ENCODE measurements at regions not wholly inside any gene's neighbourhood (a gene's known extent, or its start where the extent isn't known, plus 50 kb on each side); places are given as distances from the start of the nearest gene placed in this dataset.

DNA sequence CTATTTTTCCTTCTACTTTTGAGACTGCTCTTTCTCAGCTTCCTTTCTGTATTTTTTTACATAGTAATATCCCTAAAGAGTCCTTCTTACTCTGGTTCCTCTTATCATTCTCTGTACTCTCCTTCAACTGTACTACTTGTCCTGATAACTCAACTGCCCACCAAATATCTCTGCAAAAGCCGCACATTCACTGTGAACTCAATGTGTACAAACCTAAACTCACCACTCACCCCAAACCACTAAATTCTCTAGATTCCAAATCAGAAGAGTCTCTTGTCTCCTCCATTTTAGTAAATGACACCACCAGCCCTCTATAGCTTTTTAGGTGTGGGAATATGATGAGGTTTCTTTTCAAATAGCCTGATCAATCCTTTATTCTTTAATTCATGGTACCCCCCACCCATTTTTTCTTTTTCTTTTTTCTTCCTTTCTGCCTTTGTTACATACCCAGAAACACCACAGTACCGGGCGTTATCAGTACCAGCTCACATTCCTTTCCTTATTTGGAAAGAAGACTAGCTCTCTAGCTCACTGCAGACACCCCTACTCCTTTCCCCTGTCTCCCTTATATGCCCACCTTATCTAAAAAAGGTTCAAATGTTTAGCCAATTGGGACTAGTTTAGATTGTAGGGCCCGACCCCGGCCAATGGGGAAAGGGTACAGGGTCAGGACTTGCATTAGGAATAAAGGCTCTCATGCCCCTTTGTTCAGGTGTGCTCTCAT lies 63.1 kb upstream of the RANBP6 start:
- Histone ChIP-seq H3K27ac (ENCODE audit: low read depth) (peak overlapping the region; percentile 96), H3K36me3 (ENCODE audit: insufficient read depth) (no peaks in the 10 kb centered on the region), H3K9me2 (ENCODE audit: insufficient read depth) (peaks cover 4% of the 10 kb centered on the region; the same call in 1 of the 2 replicates), H3K4me3 (no peak overlapping the region), H4K20me1 (replicated peaks; ENCODE audit: insufficient read depth) (no peaks in the 10 kb centered on the region), H3K27me3 (ENCODE audit: insufficient read depth) (no peaks in the 10 kb centered on the region), H3K4me1 (ENCODE audit: insufficient read depth) (peaks cover 26% of the 10 kb centered on the region), H2AFZ (no peak overlapping the region; the same call in 1 of the 2 replicates), H3K4me2 (peak overlapping the region; percentile 66; the same call in 1 of the 2 replicates), H3F3A (replicated peaks; ENCODE audit: low read depth) (no peaks in the 10 kb centered on the region), H3K79me2 (replicated peaks; ENCODE audit: insufficient read depth) (no peaks in the 10 kb centered on the region)
- H3K4me3 Mint-ChIP-seq: no peak overlapping the region
- H3K9me3 Mint-ChIP-seq: no peaks in the 10 kb centered on the region
- peak overlapping the region; percentile 56 for H3K27ac Mint-ChIP-seq
- TF ChIP-seq EZH2 (IDR thresholded peaks at IDR 0.05; ENCODE audit: low read depth, unreplicated experiment): no peak
- TF ChIP-seq, protein P1, sequence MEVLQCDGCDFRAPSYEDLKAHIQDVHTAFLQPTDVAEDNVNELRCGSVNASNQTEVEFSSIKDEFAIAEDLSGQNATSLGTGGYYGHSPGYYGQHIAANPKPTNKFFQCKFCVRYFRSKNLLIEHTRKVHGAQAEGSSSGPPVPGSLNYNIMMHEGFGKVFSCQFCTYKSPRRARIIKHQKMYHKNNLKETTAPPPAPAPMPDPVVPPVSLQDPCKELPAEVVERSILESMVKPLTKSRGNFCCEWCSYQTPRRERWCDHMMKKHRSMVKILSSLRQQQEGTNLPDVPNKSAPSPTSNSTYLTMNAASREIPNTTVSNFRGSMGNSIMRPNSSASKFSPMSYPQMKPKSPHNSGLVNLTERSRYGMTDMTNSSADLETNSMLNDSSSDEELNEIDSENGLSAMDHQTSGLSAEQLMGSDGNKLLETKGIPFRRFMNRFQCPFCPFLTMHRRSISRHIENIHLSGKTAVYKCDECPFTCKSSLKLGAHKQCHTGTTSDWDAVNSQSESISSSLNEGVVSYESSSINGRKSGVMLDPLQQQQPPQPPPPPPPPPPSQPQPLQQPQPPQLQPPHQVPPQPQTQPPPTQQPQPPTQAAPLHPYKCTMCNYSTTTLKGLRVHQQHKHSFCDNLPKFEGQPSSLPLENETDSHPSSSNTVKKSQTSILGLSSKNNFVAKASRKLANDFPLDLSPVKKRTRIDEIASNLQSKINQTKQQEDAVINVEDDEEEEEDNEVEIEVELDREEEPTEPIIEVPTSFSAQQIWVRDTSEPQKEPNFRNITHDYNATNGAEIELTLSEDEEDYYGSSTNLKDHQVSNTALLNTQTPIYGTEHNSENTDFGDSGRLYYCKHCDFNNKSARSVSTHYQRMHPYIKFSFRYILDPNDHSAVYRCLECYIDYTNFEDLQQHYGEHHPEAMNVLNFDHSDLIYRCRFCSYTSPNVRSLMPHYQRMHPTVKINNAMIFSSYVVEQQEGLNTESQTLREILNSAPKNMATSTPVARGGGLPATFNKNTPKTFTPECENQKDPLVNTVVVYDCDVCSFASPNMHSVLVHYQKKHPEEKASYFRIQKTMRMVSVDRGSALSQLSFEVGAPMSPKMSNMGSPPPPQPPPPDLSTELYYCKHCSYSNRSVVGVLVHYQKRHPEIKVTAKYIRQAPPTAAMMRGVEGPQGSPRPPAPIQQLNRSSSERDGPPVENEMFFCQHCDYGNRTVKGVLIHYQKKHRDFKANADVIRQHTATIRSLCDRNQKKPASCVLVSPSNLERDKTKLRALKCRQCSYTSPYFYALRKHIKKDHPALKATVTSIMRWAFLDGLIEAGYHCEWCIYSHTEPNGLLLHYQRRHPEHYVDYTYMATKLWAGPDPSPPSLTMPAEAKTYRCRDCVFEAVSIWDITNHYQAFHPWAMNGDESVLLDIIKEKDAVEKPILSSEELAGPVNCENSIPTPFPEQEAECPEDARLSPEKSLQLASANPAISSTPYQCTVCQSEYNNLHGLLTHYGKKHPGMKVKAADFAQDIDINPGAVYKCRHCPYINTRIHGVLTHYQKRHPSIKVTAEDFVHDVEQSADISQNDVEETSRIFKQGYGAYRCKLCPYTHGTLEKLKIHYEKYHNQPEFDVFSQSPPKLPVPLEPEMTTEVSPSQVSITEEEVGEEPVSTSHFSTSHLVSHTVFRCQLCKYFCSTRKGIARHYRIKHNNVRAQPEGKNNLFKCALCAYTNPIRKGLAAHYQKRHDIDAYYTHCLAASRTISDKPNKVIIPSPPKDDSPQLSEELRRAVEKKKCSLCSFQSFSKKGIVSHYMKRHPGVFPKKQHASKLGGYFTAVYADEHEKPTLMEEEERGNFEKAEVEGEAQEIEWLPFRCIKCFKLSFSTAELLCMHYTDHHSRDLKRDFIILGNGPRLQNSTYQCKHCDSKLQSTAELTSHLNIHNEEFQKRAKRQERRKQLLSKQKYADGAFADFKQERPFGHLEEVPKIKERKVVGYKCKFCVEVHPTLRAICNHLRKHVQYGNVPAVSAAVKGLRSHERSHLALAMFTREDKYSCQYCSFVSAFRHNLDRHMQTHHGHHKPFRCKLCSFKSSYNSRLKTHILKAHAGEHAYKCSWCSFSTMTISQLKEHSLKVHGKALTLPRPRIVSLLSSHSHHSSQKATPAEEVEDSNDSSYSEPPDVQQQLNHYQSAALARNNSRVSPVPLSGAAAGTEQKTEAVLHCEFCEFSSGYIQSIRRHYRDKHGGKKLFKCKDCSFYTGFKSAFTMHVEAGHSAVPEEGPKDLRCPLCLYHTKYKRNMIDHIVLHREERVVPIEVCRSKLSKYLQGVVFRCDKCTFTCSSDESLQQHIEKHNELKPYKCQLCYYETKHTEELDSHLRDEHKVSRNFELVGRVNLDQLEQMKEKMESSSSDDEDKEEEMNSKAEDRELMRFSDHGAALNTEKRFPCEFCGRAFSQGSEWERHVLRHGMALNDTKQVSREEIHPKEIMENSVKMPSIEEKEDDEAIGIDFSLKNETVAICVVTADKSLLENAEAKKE (CRISPR knock-in tag; IDR thresholded peaks at IDR 0.05): no peak
- no peak for TF ChIP-seq ZNF114 (CRISPR knock-in tag; IDR thresholded peaks at IDR 0.05)
- no peak for TF ChIP-seq CREB1 (CRISPR knock-in tag; IDR thresholded peaks at IDR 0.05; ENCODE audit: low read depth)
- TF ChIP-seq, protein P2, sequence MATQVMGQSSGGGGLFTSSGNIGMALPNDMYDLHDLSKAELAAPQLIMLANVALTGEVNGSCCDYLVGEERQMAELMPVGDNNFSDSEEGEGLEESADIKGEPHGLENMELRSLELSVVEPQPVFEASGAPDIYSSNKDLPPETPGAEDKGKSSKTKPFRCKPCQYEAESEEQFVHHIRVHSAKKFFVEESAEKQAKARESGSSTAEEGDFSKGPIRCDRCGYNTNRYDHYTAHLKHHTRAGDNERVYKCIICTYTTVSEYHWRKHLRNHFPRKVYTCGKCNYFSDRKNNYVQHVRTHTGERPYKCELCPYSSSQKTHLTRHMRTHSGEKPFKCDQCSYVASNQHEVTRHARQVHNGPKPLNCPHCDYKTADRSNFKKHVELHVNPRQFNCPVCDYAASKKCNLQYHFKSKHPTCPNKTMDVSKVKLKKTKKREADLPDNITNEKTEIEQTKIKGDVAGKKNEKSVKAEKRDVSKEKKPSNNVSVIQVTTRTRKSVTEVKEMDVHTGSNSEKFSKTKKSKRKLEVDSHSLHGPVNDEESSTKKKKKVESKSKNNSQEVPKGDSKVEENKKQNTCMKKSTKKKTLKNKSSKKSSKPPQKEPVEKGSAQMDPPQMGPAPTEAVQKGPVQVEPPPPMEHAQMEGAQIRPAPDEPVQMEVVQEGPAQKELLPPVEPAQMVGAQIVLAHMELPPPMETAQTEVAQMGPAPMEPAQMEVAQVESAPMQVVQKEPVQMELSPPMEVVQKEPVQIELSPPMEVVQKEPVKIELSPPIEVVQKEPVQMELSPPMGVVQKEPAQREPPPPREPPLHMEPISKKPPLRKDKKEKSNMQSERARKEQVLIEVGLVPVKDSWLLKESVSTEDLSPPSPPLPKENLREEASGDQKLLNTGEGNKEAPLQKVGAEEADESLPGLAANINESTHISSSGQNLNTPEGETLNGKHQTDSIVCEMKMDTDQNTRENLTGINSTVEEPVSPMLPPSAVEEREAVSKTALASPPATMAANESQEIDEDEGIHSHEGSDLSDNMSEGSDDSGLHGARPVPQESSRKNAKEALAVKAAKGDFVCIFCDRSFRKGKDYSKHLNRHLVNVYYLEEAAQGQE (IDR thresholded peaks at IDR 0.05; ENCODE audit: unreplicated experiment): no peak
- no peak for TF ChIP-seq ZNF331 (CRISPR knock-in tag; IDR thresholded peaks at IDR 0.05; ENCODE audit: low read depth)
- TF ChIP-seq NANOG (IDR thresholded peaks at IDR 0.05; ENCODE audit: borderline replicate concordance): no peak
- no peak for TF ChIP-seq JUNB (IDR thresholded peaks at IDR 0.05; ENCODE audit: unreplicated experiment)
- DNase-seq (ENCODE audit: low spot score) (peak; percentile 30), ATAC-seq (0 out of 3 replicates have a peak, but pooled peaks have one; percentile 4)
- H3K36me3 Mint-ChIP-seq (ENCODE audit: low read depth): peaks cover 3% of the 10 kb centered on the region; the same call in 1 of the 3 replicates
- H3K27me3 Mint-ChIP-seq (ENCODE audit: insufficient read depth, low read depth, poor library complexity): peaks cover 6% of the 10 kb centered on the region
- peaks cover 31% of the 10 kb centered on the region for H3K4me1 Mint-ChIP-seq

Measured in GM23338 (cell line).